ENCODE measurements at regions not wholly inside any gene's neighbourhood (a gene's known extent, or its start where the extent isn't known, plus 50 kb on each side); places are given as distances from the start of the nearest gene placed in this dataset.
A peak's percentile ranks its signal among the peaks of the same experiment; 100 is the strongest.
"Not testable (repeated sequence)": the region's sequence is repeated elsewhere in the genome, so short reads cannot be mapped to it uniquely, and the experiment has no call there.

GRCh38 chr9:86487838-86488233 is 133.6 kb upstream of the TUT7 start:
- FAIRE-seq (no peak), DNase-seq (ENCODE audit: extremely low spot score, insufficient read length, low read depth) (no peak)

- DNase-seq (ENCODE audit: extremely low spot score, insufficient read length, low read depth) (no peak), FAIRE-seq (peak; percentile 76)
Measured at GRCh38 chr9:86486891-86487837, 133.0 kb upstream of the TUT7 start.

- FAIRE-seq, result peak; percentile 51
- DNase-seq (ENCODE audit: extremely low spot score, insufficient read length, low read depth), result no peak
Measured at GRCh38 chr9:86485359-86485758, 131.1 kb upstream of the TUT7 start.

GRCh38 chr9:86483496-86483895 is 129.3 kb upstream of the TUT7 start:
- no peak for DNase-seq (ENCODE audit: extremely low spot score, insufficient read length, low read depth)
- no peak for FAIRE-seq

DNA sequence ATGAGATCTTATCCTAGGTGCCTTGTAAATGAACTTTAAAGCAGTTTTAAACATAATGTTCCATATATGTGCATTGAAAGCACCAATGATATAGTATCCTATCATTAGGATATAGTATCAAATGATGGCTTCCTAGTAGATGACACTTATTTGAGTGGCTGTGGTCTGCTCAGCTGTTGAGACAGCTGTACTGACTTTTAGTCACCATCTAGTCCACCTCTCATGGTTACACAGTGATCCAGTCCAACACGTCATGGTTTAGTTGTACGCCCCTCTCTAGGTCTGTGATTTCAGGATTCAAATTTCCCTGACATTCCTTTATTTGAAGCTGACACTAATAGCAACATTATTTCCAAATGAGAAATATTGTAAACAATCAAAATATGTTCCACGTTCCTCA is 127.3 kb upstream of the TUT7 start:
- FAIRE-seq (no peak), DNase-seq (ENCODE audit: extremely low spot score, insufficient read length, low read depth) (no peak)

GRCh38 chr9:86475255-86475654 is 121.0 kb upstream of the TUT7 start:
- not testable (repeated sequence) for DNase-seq (ENCODE audit: extremely low spot score, insufficient read length, low read depth); FAIRE-seq

- FAIRE-seq, result no peak
- no peak for DNase-seq (ENCODE audit: extremely low spot score, insufficient read length, low read depth)
Measured at GRCh38 chr9:86471171-86471815, 117.1 kb upstream of the TUT7 start.

DNA sequence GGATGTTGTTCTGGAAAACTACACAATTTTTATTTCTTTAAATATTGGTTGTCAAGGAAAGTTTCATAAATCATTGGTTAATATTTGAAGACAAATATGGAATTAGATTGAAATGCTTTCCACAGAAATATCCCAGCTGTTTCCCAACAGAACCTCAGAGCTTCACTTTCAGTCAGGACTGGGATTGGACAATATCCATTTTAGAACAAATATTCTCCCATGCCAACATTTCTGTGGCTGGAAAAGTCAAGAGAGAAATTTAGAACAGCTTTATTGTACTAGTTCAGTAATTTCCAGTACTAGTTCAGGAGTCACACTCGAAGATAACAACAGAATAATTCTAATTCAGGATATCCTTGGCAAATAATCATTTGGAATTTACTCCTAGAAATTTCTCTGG is 116.1 kb upstream of the TUT7 start:
- FAIRE-seq (no peak), DNase-seq (ENCODE audit: extremely low spot score, insufficient read length, low read depth) (no peak)

GRCh38 chr9:86469476-86470250 is 115.5 kb upstream of the TUT7 start:
- FAIRE-seq, result no peak
- no peak for DNase-seq (ENCODE audit: extremely low spot score, insufficient read length, low read depth)

- DNase-seq (ENCODE audit: extremely low spot score, insufficient read length, low read depth) (no peak), FAIRE-seq (no peak)
Measured at GRCh38 chr9:86464242-86464641, 110.0 kb upstream of the TUT7 start.

- FAIRE-seq (no peak), DNase-seq (ENCODE audit: extremely low spot score, insufficient read length, low read depth) (no peak)
Measured at GRCh38 chr9:86460216-86461002, 106.2 kb upstream of the TUT7 start.

DNA sequence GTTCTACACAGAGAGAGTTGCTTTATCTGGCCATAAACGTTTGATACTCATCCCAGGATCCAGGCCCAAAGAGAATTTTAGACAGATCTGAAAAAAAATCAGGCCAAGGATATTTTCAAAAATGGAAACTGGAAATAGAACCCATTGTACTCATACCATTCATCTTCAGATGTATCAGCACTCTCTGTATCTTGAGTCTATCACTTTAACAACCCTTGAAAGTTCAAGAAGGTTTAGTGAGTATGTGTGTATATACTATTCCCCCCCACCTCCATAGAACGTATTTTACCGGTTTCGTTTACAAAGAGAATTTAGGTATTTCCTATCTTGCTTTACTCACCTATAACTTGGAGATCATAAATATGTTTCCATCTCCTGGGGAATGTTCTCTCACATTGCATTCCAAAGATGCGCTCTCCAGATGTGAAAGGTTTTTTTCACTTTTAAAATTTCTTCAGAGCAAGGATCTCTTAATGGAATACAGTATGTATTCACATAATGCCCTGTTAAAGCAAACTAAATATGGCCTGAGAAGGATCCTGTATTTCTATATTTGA is 105.5 kb upstream of the TUT7 start:
- no peak for DNase-seq (ENCODE audit: extremely low spot score, insufficient read length, low read depth)
- no peak for FAIRE-seq

GRCh38 chr9:86459191-86459590 is 105.0 kb upstream of the TUT7 start:
- DNase-seq (ENCODE audit: extremely low spot score, insufficient read length, low read depth), result no peak
- FAIRE-seq, result no peak

DNA sequence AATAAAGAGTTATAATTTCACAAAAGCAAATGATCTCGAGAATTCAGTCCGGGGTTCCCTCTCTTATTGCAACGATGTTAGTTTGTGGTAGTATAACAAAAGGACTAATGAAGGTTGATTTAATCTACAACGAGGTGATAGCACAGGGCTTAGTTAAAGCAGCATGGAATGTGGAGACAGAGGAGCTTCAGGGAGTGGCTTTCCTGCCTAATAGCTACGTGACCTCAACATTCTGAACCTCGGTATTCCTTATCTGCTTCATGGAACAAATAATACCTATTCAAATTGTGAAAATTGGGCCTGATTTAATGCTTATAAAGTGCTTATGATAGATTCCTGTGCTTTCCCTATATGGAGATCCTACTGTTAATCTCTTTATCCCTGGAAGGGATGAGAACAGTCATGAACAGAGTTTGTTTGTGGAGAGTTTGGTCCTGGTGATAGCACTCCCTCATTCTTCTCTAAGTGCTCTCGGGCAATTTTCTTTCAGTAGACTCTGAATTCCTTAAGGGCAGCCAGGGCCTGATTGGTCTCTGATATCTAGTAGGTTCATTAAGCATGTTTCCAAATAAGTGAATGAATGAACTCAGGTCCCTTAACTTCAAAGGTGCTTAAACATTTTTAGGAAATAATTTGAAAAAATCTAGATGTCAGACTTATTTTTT is 104.1 kb upstream of the TUT7 start:
- no peak for FAIRE-seq
- DNase-seq (ENCODE audit: extremely low spot score, insufficient read length, low read depth), result no peak

DNA sequence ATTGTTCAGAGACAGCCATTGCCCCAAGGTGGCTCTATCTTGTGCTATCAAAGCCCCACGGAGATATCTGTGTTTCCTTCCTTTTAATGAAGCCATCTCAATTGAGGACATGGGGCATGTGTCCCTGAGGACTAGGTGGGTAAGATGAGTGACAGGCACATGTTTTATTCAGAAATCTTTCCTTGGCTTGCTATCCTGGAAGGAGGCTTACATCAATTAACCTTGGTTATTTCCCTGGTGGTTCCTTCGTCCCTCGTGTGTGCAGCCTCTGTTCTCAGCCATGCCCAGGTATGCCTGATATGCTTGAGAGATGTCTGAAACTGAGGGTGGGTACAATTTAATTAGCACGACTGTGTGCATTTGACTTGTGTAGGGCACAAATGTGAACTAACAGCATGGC is 102.2 kb upstream of the TUT7 start:
- DNase-seq (ENCODE audit: extremely low spot score, insufficient read length, low read depth) (no peak), FAIRE-seq (no peak)

GRCh38 chr9:86454701-86455615 is 100.7 kb upstream of the TUT7 start:
- DNase-seq (ENCODE audit: extremely low spot score, insufficient read length, low read depth), result no peak
- FAIRE-seq, result no peak

- DNase-seq (ENCODE audit: extremely low spot score, insufficient read length, low read depth) (no peak), FAIRE-seq (no peak)
Measured at GRCh38 chr9:86452201-86452828, 98.1 kb upstream of the TUT7 start.

DNA sequence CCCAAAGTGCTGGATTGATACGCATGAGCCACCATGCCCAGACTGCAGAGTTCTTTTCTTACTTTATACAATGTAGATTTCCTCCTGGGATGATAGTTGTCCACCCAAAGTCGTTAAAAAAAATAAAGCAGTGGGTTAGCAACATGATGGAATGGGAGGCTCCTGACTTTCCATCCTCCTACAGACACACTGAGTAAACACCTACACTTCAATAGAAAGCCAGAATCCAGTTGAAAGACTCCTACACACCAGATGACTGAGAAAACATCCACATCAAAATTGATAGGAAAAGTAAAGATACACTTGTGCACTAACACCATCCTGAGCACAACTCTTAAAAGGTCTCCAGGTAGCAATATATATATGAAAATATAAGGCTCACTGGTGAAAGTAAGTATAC is 95.0 kb upstream of the TUT7 start:
- FAIRE-seq, result no peak
- DNase-seq (ENCODE audit: extremely low spot score, insufficient read length, low read depth), result no peak

All from GM18507 (cell line).